D721Med (cell line): ENCODE measurements at regions not wholly inside any gene's neighbourhood (a gene's known extent, or its start where the extent isn't known, plus 50 kb on each side); places are given as distances from the start of the nearest gene placed in this dataset.

Experiments
- DNase-seq: peaks from one replicate; pipeline ENCODE4 v3.0.0; 2011; ENCODE audit warnings: low spot score; ENCODE audit not compliant: insufficient read length
- FAIRE-seq: peaks from 2 replicates; lab custom pipeline; 2011; peaks lifted over from hg19 to GRCh38; lab: Jason Lieb, UNC
- CTCF ChIP-seq: IDR thresholded peaks from 2 replicates; pipeline ENCODE4 v1.5.1; 2012; ENCODE audit warnings: mild to moderate bottlenecking, control low read depth; ENCODE audit not compliant: insufficient read depth; ENCODE audit errors: missing control alignments

DNA sequence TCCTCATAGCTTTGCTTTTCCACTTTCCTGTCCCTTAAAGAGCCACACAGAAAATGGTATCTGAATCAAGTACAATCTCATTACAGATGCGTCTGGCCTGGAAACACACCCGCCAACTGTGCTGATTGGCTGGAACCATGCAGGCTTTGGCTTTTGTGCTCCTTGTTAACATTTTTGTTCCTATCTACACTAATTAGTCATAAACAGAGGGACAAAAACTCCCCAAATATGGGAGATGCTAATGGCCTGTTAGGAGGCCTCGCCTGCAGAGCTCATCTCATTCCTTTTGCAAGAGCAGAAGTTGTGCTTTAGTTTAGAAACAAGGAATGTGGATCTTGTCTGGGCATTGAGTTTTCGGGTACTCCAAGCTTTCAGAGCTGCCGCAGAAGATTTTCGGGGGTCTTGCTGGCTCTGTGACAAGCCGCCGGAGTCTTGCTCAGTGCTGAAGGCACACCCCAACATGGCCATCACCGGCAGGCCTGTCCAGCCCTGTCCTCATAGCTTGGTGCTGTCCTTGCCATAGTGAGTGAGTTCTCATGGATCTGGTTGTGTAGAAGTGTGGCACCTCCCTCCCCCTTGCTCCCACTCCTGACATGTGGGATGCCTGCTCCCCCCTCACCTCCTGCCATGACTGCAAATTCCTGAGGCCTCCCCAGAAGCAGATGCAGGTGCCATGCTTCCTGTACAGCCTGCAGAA lies 69.8 kb downstream of the METRNL start:
- no peak for DNase-seq

DNA sequence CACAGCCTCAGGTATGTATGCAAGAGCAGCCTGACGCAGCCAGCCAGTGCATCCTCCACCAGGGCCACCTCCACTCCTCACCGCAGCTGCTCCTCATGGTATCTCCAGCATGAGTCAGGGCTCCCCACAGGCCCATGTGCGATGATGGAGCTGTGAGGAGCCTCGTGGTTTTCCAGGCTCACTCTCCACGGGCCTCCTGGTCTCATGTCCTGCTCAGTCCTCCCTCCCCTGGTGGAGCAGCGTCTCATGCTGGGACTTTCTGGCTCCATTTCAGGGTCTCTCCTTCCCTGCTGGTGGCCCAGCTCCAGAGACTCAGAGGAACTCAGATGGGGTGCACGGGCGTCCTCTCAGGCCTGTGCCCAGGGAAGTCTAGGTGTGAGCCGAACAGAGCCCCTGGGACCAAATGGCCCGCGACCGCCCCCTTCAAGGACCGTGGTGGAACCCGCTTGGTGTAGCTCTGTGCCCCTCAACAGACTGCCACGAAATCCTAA lies 70.4 kb downstream of the METRNL start:
- FAIRE-seq, result no peak

More for the DNA sequence above, 69.8 kb downstream of the METRNL start:
- no peak for TF ChIP-seq CTCF
- FAIRE-seq, result no peak

DNA sequence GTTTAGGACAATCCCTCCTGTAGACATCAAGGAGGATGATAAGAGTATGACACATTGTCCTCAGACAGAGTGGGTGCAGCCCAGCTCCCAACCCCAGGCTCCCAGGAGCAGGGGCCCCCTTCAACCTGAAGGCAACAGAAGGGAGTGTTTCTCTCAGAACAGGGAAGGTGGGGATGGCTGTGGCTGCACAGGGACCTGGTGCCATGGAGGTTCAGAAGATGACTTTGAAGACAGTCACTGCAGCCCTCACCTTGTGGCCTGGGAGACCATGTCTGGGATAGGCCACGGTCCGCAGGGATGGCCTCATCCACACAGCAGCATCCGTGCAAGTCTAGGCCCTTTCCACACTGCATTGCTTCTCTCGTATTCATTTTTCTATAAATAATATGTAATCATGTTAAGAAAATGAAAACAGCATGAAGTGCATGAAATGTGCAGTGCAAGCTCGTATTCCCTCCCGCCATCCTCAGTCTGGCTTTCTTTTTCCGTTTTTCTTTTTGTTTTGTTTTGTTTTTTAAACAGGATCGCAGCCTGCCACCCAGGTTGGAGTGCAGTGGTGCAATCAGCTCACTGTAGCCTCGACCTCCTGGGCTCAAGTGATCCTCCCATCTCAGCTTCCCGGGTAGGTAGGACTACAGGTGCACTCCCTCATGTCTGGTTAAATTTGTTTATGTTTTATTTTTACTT lies 71.1 kb downstream of the METRNL start:
- DNase-seq (no peak), FAIRE-seq (no peak)
- no peak for TF ChIP-seq CTCF

More for the DNA sequence above, 70.4 kb downstream of the METRNL start:
- no peak for TF ChIP-seq CTCF
- no peak for DNase-seq

- TF ChIP-seq CTCF, result no peak
- DNase-seq, result no peak
- FAIRE-seq, result no peak
These were observed 71.6 kb downstream of the METRNL start for GRCh38 chr17:83151056-83151441.

GRCh38 chr17:83151442-83152226 lies 72.2 kb downstream of the METRNL start:
- DNase-seq, result no peak
- TF ChIP-seq CTCF, result no peak
- FAIRE-seq, result no peak

DNA sequence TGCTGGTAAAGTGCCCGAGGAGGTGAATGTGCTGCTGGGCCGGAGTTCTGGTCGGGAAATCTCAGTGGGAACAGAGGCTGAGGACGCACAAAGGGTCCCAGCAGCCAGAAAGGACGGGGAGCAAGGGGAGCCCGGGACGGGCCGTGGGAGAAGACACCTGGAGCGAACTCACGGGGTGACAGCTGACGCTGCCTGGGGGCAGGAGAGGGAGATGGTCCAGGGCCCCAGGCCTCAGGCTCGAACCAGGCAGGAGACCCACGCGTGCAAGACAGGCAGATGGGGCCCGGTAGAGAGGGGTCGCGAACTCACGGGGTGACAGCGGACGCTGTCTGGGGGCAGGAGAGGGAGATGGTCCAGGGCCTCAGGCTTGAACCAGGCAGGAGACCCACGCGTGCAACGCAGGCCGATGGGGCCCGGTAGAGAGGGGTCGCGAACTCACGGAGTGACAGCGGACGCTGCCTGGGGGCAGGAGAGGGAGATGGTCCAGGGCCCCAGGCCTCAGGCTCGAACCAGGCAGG lies 72.9 kb downstream of the METRNL start:
- FAIRE-seq (no peak), DNase-seq (no peak)
- TF ChIP-seq CTCF, result no peak
